ENCODE measurements at regions not wholly inside any gene's neighbourhood (a gene's known extent, or its start where the extent isn't known, plus 50 kb on each side); places are given as distances from the start of the nearest gene placed in this dataset.

DNA sequence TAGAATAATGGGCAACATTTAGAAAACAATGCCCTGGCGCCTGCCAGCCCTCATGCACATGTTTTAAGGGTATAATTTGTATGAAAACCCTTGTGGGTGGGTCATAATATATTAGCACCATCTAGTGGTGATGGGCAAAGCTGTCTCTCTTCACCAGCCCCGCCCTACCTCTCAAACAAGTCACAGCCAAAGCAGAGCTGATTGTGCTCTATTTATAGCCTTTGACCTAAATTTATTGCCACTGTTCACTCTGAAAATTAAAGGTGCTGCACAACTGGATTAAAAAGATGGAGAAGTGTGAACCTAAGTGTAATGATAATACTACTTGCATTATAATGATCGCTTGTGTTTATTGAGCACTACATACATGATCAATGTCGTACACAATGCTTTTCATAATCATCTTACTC, 131.9 kb upstream of the ANKH start:
- TF ChIP-seq CTCF (IDR thresholded peaks at IDR 0.05) = peak; percentile 89
- TF ChIP-seq EZH2phosphoT487 (IDR thresholded peaks at IDR 0.05; ENCODE audit: borderline replicate concordance, low read depth) = no peak

All from SK-N-SH (cell line).